GM18511 (cell line): ENCODE measurements at regions not wholly inside any gene's neighbourhood (a gene's known extent, or its start where the extent isn't known, plus 50 kb on each side); places are given as distances from the start of the nearest gene placed in this dataset.

ENCODE experiments used
- ATAC-seq: cut with Tn5 transposase; IDR thresholded peaks from one replicate; pipeline ENCODE4 v1.9.1; 2021; ENCODE audit warnings: mild to moderate bottlenecking, moderate library complexity; ENCODE audit not compliant: unreplicated experiment

GRCh38 chr2:18467749-18468360 is 92.6 kb downstream of the RDH14 start:
- no peak for ATAC-seq

- ATAC-seq, result no peak
Measured at GRCh38 chr2:18465979-18466378, 94.5 kb downstream of the RDH14 start.

GRCh38 chr2:18464913-18465312 is 95.5 kb downstream of the RDH14 start:
- no peak for ATAC-seq

- no peak for ATAC-seq
Measured at GRCh38 chr2:18456026-18456425, 104.4 kb downstream of the RDH14 start.

- no peak for ATAC-seq
Measured at GRCh38 chr2:18455236-18455862, 105.1 kb downstream of the RDH14 start.

GRCh38 chr2:18454692-18455235 is 105.7 kb downstream of the RDH14 start:
- ATAC-seq, result no peak

- ATAC-seq, result no peak
Measured at GRCh38 chr2:18446715-18447114, 113.7 kb downstream of the RDH14 start.

- ATAC-seq, result no peak
Measured at GRCh38 chr2:18445433-18446320, 114.8 kb downstream of the RDH14 start.

- ATAC-seq, result no peak
Measured at GRCh38 chr2:18444806-18445205, 115.6 kb downstream of the RDH14 start.

- ATAC-seq, result no peak
Measured at GRCh38 chr2:18441583-18441982, 118.9 kb downstream of the RDH14 start.

GRCh38 chr2:18440777-18441176 is 119.7 kb downstream of the RDH14 start:
- ATAC-seq, result no peak

- ATAC-seq, result no peak
Measured at GRCh38 chr2:18440141-18440661, 120.3 kb downstream of the RDH14 start.

GRCh38 chr2:18439716-18440115 is 120.7 kb downstream of the RDH14 start:
- no peak for ATAC-seq

- no peak for ATAC-seq
Measured at GRCh38 chr2:18437909-18438308, 122.5 kb downstream of the RDH14 start.

- ATAC-seq, result no peak
Measured at GRCh38 chr2:18436503-18437005, 123.9 kb downstream of the RDH14 start.

- no peak for ATAC-seq
Measured at GRCh38 chr2:18435426-18436037, 124.9 kb downstream of the RDH14 start.

GRCh38 chr2:18433872-18434271 is 126.6 kb downstream of the RDH14 start:
- no peak for ATAC-seq

- ATAC-seq, result no peak
Measured at GRCh38 chr2:18432999-18433398, 127.5 kb downstream of the RDH14 start.

- no peak for ATAC-seq
Measured at GRCh38 chr2:18430996-18431748, 129.3 kb downstream of the RDH14 start.

- no peak for ATAC-seq
Measured at GRCh38 chr2:18428516-18428915, 131.9 kb downstream of the RDH14 start.
